Vagina (tissue), 2 donors: ENCODE measurements at regions not wholly inside any gene's neighbourhood (a gene's known extent, or its start where the extent isn't known, plus 50 kb on each side); places are given as distances from the start of the nearest gene placed in this dataset.

ENCODE experiments used
- DNase-seq, 2 donors: peaks; one replicate each; pipeline ENCODE4 v3.0.0-alpha.2; 2017; ENCODE audit errors: extremely low spot score in 2 of 2
- H3K27ac ChIP-seq: fragments of 200-600 bp; sonication (generic); one replicate; pipeline ENCODE4 v1.5.1; 2019
- H3K27me3 ChIP-seq: fragments of 200-600 bp; sonication (generic); one replicate; pipeline ENCODE4 v1.5.1; 2019
- H3K36me3 ChIP-seq, 2 donors: fragments of 200-600 bp; sonication (generic); one replicate each; pipeline ENCODE4 v1.5.1; 2017 to 2019
- H3K4me1 ChIP-seq: fragments of 200-600 bp; sonication (generic); one replicate; pipeline ENCODE4 v1.5.1; 2019
- H3K4me3 ChIP-seq, 2 donors: fragments of 200-600 bp; sonication (generic); 1 replicate in 1 of 2; 2 replicates in 1 of 2; pipeline ENCODE4 v1.5.1; 2016 to 2019
- H3K9me3 ChIP-seq: fragments of 200-600 bp; sonication (generic); one replicate; pipeline ENCODE4 v1.5.1; 2019
- POLR2A ChIP-seq, 2 donors: fragments of 450-650 bp; IDR thresholded peaks; one replicate each; pipeline ENCODE4 v1.6.1; 2017; ENCODE audit warnings: antibody characterized with exemption in 2 of 2, mild to moderate bottlenecking in 2 of 2, moderate library complexity in 2 of 2
- POLR2AphosphoS5 ChIP-seq, 2 donors: sonication (generic); formaldehyde crosslinking; IDR thresholded peaks; one replicate each; pipeline ENCODE4 v1.9.0; 2017; ENCODE audit warnings: antibody characterized with exemption in 2 of 2, mild to moderate bottlenecking in 2 of 2, low read depth in 1 of 2; ENCODE audit not compliant: insufficient read depth in 1 of 2
- intact Hi-C: fragments of 100-400 bp; cut with DNase I; formaldehyde crosslinking; loops from one replicate; pipeline ENCODE4 v1.15.1; 2023
- TF ChIP-seq, protein P1 (sequence below), 3 experiments: fragments of 450-650 bp in 2 of 3; fragments of 200-600 bp in 1 of 3; sonication (generic) in 1 of 3; IDR thresholded peaks; one replicate each; pipeline ENCODE4 v1.5.1; 2017 to 2019; ENCODE audit warnings: antibody characterized with exemption in 3 of 3, mild to moderate bottlenecking in 2 of 3, moderate library complexity in 2 of 3

DNA sequence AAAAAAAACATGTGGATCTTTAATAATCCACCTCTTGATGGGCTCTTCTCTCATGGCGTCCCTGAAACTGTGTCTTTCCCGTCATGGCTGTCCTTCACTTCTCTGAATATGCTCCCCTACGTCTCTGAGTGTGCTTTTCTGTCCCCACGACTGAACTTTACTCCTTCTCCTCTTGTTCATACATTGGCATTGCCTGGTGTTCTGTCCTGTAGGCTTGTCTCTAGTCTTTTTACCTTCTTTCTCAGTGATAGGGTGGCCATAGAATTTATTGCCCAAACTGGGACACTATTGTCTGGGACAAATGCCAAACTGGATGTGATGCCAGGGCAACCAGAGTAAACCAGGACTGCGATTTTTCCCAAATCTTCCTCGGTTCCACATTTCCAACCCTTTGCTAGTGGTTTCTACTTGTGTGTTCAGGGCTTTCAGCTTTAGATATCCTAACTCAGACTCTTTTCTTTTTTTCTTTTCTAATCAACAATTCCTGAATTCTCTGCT, 202.2 kb downstream of the ATP23 start:
- Histone ChIP-seq H3K27me3 (no peaks in the 10 kb centered on the region), H3K9me3 (no peaks in the 10 kb centered on the region), H3K4me1 (peaks cover 5% of the 10 kb centered on the region), H3K4me3 (no peak overlapping the region), H3K27ac (no peak overlapping the region), H3K36me3 (no peaks in the 10 kb centered on the region)
- intact Hi-C loops = no loop called here
- no peak for DNase-seq
- TF ChIP-seq, protein P1, sequence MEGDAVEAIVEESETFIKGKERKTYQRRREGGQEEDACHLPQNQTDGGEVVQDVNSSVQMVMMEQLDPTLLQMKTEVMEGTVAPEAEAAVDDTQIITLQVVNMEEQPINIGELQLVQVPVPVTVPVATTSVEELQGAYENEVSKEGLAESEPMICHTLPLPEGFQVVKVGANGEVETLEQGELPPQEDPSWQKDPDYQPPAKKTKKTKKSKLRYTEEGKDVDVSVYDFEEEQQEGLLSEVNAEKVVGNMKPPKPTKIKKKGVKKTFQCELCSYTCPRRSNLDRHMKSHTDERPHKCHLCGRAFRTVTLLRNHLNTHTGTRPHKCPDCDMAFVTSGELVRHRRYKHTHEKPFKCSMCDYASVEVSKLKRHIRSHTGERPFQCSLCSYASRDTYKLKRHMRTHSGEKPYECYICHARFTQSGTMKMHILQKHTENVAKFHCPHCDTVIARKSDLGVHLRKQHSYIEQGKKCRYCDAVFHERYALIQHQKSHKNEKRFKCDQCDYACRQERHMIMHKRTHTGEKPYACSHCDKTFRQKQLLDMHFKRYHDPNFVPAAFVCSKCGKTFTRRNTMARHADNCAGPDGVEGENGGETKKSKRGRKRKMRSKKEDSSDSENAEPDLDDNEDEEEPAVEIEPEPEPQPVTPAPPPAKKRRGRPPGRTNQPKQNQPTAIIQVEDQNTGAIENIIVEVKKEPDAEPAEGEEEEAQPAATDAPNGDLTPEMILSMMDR (IDR thresholded peaks at IDR 0.05) = no peak
- no peak for TF ChIP-seq POLR2A (IDR thresholded peaks at IDR 0.05)
- no peak for TF ChIP-seq POLR2AphosphoS5 (IDR thresholded peaks at IDR 0.05; ENCODE audit: insufficient read depth in 1 of 2, low read depth in 1 of 2)

GRCh38 chr12:58148405-58148804, 207.0 kb downstream of the ATP23 start:
- TF ChIP-seq POLR2AphosphoS5 (IDR thresholded peaks at IDR 0.05; ENCODE audit: insufficient read depth in 1 of 2, low read depth in 1 of 2) (no peak), POLR2A (IDR thresholded peaks at IDR 0.05) (no peak)
- TF ChIP-seq, protein P1 (IDR thresholded peaks at IDR 0.05) = no peak
- Histone ChIP-seq H3K4me3 (no peak overlapping the region), H3K4me1 (peaks cover 3% of the 10 kb centered on the region), H3K36me3 (no peaks in the 10 kb centered on the region), H3K9me3 (no peaks in the 10 kb centered on the region), H3K27ac (no peak overlapping the region), H3K27me3 (no peaks in the 10 kb centered on the region)
- DNase-seq = no peak
- intact Hi-C loops = no loop called here

GRCh38 chr12:58148976-58149375, 207.6 kb downstream of the ATP23 start:
- Histone ChIP-seq H3K4me1 (no peaks in the 10 kb centered on the region), H3K9me3 (no peaks in the 10 kb centered on the region), H3K4me3 (no peak overlapping the region), H3K36me3 (no peaks in the 10 kb centered on the region), H3K27me3 (no peaks in the 10 kb centered on the region), H3K27ac (no peak overlapping the region)
- no peak for DNase-seq
- no peak for TF ChIP-seq POLR2A (IDR thresholded peaks at IDR 0.05)
- TF ChIP-seq POLR2AphosphoS5 (IDR thresholded peaks at IDR 0.05; ENCODE audit: insufficient read depth in 1 of 2, low read depth in 1 of 2) = no peak
- TF ChIP-seq, protein P1 (IDR thresholded peaks at IDR 0.05) = no peak
- intact Hi-C loops = no loop called here

- no peak overlapping the region for H3K4me3 ChIP-seq
- no peak for DNase-seq
- no peak overlapping the region for H3K27ac ChIP-seq
- no peaks in the 10 kb centered on the region for H3K27me3 ChIP-seq
- no peaks in the 10 kb centered on the region for H3K9me3 ChIP-seq
- TF ChIP-seq POLR2AphosphoS5 (IDR thresholded peaks at IDR 0.05; ENCODE audit: insufficient read depth in 1 of 2, low read depth in 1 of 2) (no peak), POLR2A (IDR thresholded peaks at IDR 0.05) (no peak)
- TF ChIP-seq, protein P1 (IDR thresholded peaks at IDR 0.05) = no peak
- no peaks in the 10 kb centered on the region for H3K4me1 ChIP-seq
- no peaks in the 10 kb centered on the region for H3K36me3 ChIP-seq
- intact Hi-C loops = no loop called here
Measured at GRCh38 chr12:58154359-58154758, 213.0 kb downstream of the ATP23 start.

GRCh38 chr12:58156697-58157096, 215.3 kb downstream of the ATP23 start:
- intact Hi-C loops = no loop called here
- H3K9me3 ChIP-seq = no peaks in the 10 kb centered on the region

More at GRCh38 chr12:58156697-58157096, 215.3 kb downstream of the ATP23 start:
- no peaks in the 10 kb centered on the region for H3K27me3 ChIP-seq
- no peak for DNase-seq
- H3K4me3 ChIP-seq = no peak overlapping the region
- no peaks in the 10 kb centered on the region for H3K4me1 ChIP-seq
- H3K27ac ChIP-seq = no peak overlapping the region
- H3K36me3 ChIP-seq = no peaks in the 10 kb centered on the region
- TF ChIP-seq, protein P1 (IDR thresholded peaks at IDR 0.05) = no peak
- TF ChIP-seq POLR2A (IDR thresholded peaks at IDR 0.05) (no peak), POLR2AphosphoS5 (IDR thresholded peaks at IDR 0.05; ENCODE audit: insufficient read depth in 1 of 2, low read depth in 1 of 2) (no peak)
